ENCODE measurements at regions not wholly inside any gene's neighbourhood (a gene's known extent, or its start where the extent isn't known, plus 50 kb on each side); places are given as distances from the start of the nearest gene placed in this dataset.

GRCh38 chr7:68684246-68684839 is 913.9 kb upstream of the AUTS2 start:
- no peak for DNase-seq (ENCODE audit: low read depth, low spot score)
- no peak overlapping the region for H3K4me3 ChIP-seq (ENCODE audit: low read depth, low read length)
- no peak for TF ChIP-seq CTCF (IDR thresholded peaks at IDR 0.05; ENCODE audit: insufficient read depth, low read length, missing control alignments)
- ChIA-PET POLR2A (no interaction called here), CTCF (no interaction called here)

- no peak overlapping the region for H3K4me3 ChIP-seq (ENCODE audit: low read depth, low read length)
- CTCF ChIA-PET: no interaction called here
- POLR2A ChIA-PET: no interaction called here
- no peak for TF ChIP-seq CTCF (IDR thresholded peaks at IDR 0.05; ENCODE audit: insufficient read depth, low read length, missing control alignments)
- DNase-seq (ENCODE audit: low read depth, low spot score): no peak
These were observed 913.3 kb upstream of the AUTS2 start for GRCh38 chr7:68684996-68685395.

- no peak overlapping the region for H3K4me3 ChIP-seq (ENCODE audit: low read depth, low read length)
- no peak for TF ChIP-seq CTCF (IDR thresholded peaks at IDR 0.05; ENCODE audit: insufficient read depth, low read length, missing control alignments)
- no peak for DNase-seq (ENCODE audit: low read depth, low spot score)
- POLR2A ChIA-PET: no interaction called here
- CTCF ChIA-PET: interaction anchor here (0.5 kb wide), 1 partner anchor 1354 kb away, joined by 4 read pairs; no protein-coding TSS in a partner anchor
These were observed 909.7 kb upstream of the AUTS2 start for GRCh38 chr7:68688416-68689086.

- ChIA-PET CTCF (no interaction called here), POLR2A (no interaction called here)
- H3K4me3 ChIP-seq (ENCODE audit: low read depth, low read length): no peak overlapping the region
- DNase-seq (ENCODE audit: low read depth, low spot score): no peak
- TF ChIP-seq CTCF (IDR thresholded peaks at IDR 0.05; ENCODE audit: insufficient read depth, low read length, missing control alignments): no peak
These were observed 909.2 kb upstream of the AUTS2 start for GRCh38 chr7:68689087-68689433.

GRCh38 chr7:68691261-68692216 is 906.7 kb upstream of the AUTS2 start:
- ChIA-PET POLR2A (interaction anchor here (1.0 to 1.8 kb wide), 2 partner anchors 9 to 144 kb away, joined by 4 to 5 read pairs; no protein-coding TSS in a partner anchor), CTCF (no interaction called here)
- peak; percentile 88 for DNase-seq (ENCODE audit: low read depth, low spot score)
- H3K4me3 ChIP-seq (ENCODE audit: low read depth, low read length): no peak overlapping the region; the same call in none of the 2 replicates
- no peak for TF ChIP-seq CTCF (IDR thresholded peaks at IDR 0.05; ENCODE audit: insufficient read depth, low read length, missing control alignments)

- no peak for DNase-seq (ENCODE audit: low read depth, low spot score)
- TF ChIP-seq CTCF (IDR thresholded peaks at IDR 0.05; ENCODE audit: insufficient read depth, low read length, missing control alignments): no peak
- no peak overlapping the region for H3K4me3 ChIP-seq (ENCODE audit: low read depth, low read length)
- ChIA-PET POLR2A (no interaction called here), CTCF (no interaction called here)
These were observed 905.8 kb upstream of the AUTS2 start for GRCh38 chr7:68692511-68692910.
